ENCODE measurements at regions not wholly inside any gene's neighbourhood (a gene's known extent, or its start where the extent isn't known, plus 50 kb on each side); places are given as distances from the start of the nearest gene placed in this dataset.
"Not testable (repeated sequence)": the region's sequence is repeated elsewhere in the genome, so short reads cannot be mapped to it uniquely, and the experiment has no call there.

GRCh38 chr6:1163501-1163900, 148.4 kb upstream of the FOXQ1 start:
- Mint-ChIP-seq H3K4me3 (no peak overlapping the region), H3K4me1 (no peaks in the 10 kb centered on the region), H3K27ac (no peak overlapping the region), H3K9me3 (peaks cover 0 to 9% (median 2%) of the 10 kb centered on the region in 7 donors), H3K36me3 (no peaks in the 10 kb centered on the region), H3K27me3 (ENCODE audit: low read depth in 3 of 3) (peaks cover 1 to 4% (median 3%) of the 10 kb centered on the region in 3 donors)
- H2AFZ ChIP-seq (ENCODE audit: insufficient read depth, low read depth, low read length, poor library complexity, severe bottlenecking), result no peak overlapping the region
- no peak overlapping the region for H3K4me3 ChIP-seq (replicated peaks in 1 of 3; ENCODE audit: low read depth in 2 of 3, low read length in 3 of 3)
- TF ChIP-seq CTCF (IDR thresholded peaks at IDR 0.05), result no peak
- no peak overlapping the region for H3K4me2 ChIP-seq (replicated peaks; ENCODE audit: extremely low read depth, low read length, poor library complexity, severe bottlenecking)
- 60% methylated on average over 1 of the region's 5 CpGs for WGBS (ENCODE audit: insufficient coverage)
- intact Hi-C loops (cut with micrococcal nuclease), result no loop called here
- H3K27me3 ChIP-seq (ENCODE audit: control insufficient read depth in 2 of 2, insufficient read depth in 2 of 2, low read length in 2 of 2), result no peaks in the 10 kb centered on the region
- no peaks in the 10 kb centered on the region for H4K20me1 ChIP-seq (ENCODE audit: insufficient read depth, low read length)
- no peak overlapping the region for H3K9ac ChIP-seq (ENCODE audit: insufficient read depth, low read length, poor library complexity, severe bottlenecking)
- no peaks in the 10 kb centered on the region for H3K79me2 ChIP-seq (ENCODE audit: insufficient read depth, low read length)
- H3K9me3 ChIP-seq (replicated peaks in 1 of 2; ENCODE audit: control insufficient read depth in 1 of 2, insufficient read depth in 1 of 2, low read length in 2 of 2), result no peaks in the 10 kb centered on the region
- H3K36me3 ChIP-seq (replicated peaks in 1 of 2; ENCODE audit: control insufficient read depth in 1 of 2, insufficient read depth in 2 of 2, low read length in 2 of 2), result no peaks in the 10 kb centered on the region
- no peak overlapping the region for H3K27ac ChIP-seq (ENCODE audit: low read depth in 1 of 2, low read length in 2 of 2)
- no peaks in the 10 kb centered on the region for H3K4me1 ChIP-seq (ENCODE audit: control insufficient read depth in 1 of 2, insufficient read depth in 2 of 2, low read length in 2 of 2)
- DNase-seq, result no peak

DNA sequence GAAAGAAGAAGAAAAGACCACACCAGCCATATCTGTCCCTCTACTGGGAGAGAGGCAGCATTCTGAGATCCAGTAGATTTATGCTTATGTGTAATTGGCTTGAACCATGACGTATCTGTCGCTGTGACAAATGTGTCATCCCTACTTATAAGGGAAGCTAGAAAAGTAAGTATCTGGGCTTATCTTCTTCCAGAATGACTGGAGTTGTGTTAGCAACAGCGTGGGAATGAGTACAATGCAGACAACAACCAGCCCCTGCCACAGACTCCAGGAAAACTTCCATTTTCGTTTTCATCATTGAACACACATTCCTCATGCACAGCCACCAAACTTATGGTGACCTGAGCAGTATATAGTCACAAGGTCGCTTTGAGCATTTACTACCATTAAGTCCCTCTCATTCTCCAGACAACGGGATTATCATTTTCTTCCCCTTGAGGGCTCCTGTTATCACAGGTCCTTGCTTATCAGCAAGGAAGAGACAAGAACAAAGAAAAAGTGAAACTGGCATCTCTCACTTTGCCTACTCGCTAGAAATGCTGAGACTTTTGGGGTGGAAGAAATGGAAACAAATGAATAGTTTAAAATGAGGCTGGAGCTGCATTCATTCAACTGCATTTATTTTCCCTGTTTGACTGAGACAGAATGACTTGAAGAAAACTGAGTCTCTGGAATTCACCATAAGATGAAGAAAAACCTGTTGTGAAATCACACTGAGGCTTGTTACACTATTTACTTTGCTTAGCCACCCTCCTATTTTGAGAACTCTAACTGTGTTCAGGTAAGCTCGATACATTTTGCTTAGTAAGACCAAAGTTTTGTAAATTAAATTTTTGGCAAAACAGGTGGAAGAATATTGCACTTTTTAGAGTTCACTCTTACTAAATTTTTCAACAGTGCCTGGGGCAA, 149.3 kb upstream of the FOXQ1 start:
- no peaks in the 10 kb centered on the region for H3K4me1 ChIP-seq (ENCODE audit: control insufficient read depth in 1 of 2, insufficient read depth in 2 of 2, low read length in 2 of 2)
- H3K9me3 ChIP-seq (replicated peaks in 1 of 2; ENCODE audit: control insufficient read depth in 1 of 2, insufficient read depth in 1 of 2, low read length in 2 of 2), result no peaks in the 10 kb centered on the region
- peaks cover 1 to 3% (median 3%) of the 10 kb centered on the region in 3 donors for H3K27me3 Mint-ChIP-seq (ENCODE audit: low read depth in 3 of 3)
- no peak overlapping the region for H3K4me3 ChIP-seq (replicated peaks in 1 of 3; ENCODE audit: low read depth in 2 of 3, low read length in 3 of 3)
- H3K27ac Mint-ChIP-seq, result no peak overlapping the region
- no peak for DNase-seq
- H3K9me3 Mint-ChIP-seq, result peaks cover 0 to 7% (median 4%) of the 10 kb centered on the region in 7 donors
- no peaks in the 10 kb centered on the region for H3K27me3 ChIP-seq (ENCODE audit: control insufficient read depth in 2 of 2, insufficient read depth in 2 of 2, low read length in 2 of 2)
- TF ChIP-seq CTCF (IDR thresholded peaks at IDR 0.05), result no peak
- no peak overlapping the region for H3K9ac ChIP-seq (ENCODE audit: insufficient read depth, low read length, poor library complexity, severe bottlenecking)
- no peak overlapping the region for H3K4me2 ChIP-seq (replicated peaks; ENCODE audit: extremely low read depth, low read length, poor library complexity, severe bottlenecking)
- WGBS (ENCODE audit: insufficient coverage), result 79% methylated on average over 5 of the region's 8 CpGs
- H3K79me2 ChIP-seq (ENCODE audit: insufficient read depth, low read length), result no peaks in the 10 kb centered on the region
- no peak overlapping the region for H3K27ac ChIP-seq (ENCODE audit: low read depth in 1 of 2, low read length in 2 of 2)
- H3K4me1 Mint-ChIP-seq, result no peaks in the 10 kb centered on the region
- intact Hi-C loops (cut with micrococcal nuclease), result no loop called here
- H4K20me1 ChIP-seq (ENCODE audit: insufficient read depth, low read length), result no peaks in the 10 kb centered on the region
- no peak overlapping the region for H2AFZ ChIP-seq (ENCODE audit: insufficient read depth, low read depth, low read length, poor library complexity, severe bottlenecking)
- no peaks in the 10 kb centered on the region for H3K36me3 Mint-ChIP-seq
- H3K36me3 ChIP-seq (replicated peaks in 1 of 2; ENCODE audit: control insufficient read depth in 1 of 2, insufficient read depth in 2 of 2, low read length in 2 of 2), result no peaks in the 10 kb centered on the region
- H3K4me3 Mint-ChIP-seq, result no peak overlapping the region

DNA sequence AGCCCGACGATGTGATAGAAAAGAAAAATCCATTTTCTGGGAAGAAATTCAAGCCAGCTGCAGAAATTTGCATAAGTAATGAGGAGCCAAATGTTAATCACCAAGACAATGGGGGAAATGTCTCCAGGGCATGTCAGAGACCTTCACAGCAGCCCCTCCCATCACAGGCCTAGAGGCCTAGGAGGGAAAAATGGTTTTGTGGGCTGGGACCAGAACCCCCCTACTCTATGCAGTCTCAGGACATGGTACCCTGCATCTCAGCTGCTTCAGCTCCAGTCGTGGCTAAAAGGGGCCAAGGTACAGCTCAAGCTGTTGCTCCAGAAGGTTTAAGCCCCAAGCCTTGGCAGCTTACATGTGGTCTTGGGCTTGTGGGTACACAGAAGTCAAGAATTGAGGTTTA, 155.5 kb upstream of the FOXQ1 start:
- H4K20me1 ChIP-seq (ENCODE audit: insufficient read depth, low read length); H3K9ac ChIP-seq (ENCODE audit: insufficient read depth, low read length, poor library complexity, severe bottlenecking); H3K36me3 Mint-ChIP-seq; H3K9me3 ChIP-seq (replicated peaks in 1 of 2; ENCODE audit: control insufficient read depth in 1 of 2, insufficient read depth in 1 of 2, low read length in 2 of 2); intact Hi-C loops (cut with micrococcal nuclease); H3K4me1 ChIP-seq (ENCODE audit: control insufficient read depth in 1 of 2, insufficient read depth in 2 of 2, low read length in 2 of 2); H3K27me3 ChIP-seq (ENCODE audit: control insufficient read depth in 2 of 2, insufficient read depth in 2 of 2, low read length in 2 of 2); H3K4me2 ChIP-seq (replicated peaks; ENCODE audit: extremely low read depth, low read length, poor library complexity, severe bottlenecking); H3K36me3 ChIP-seq (replicated peaks in 1 of 2; ENCODE audit: control insufficient read depth in 1 of 2, insufficient read depth in 2 of 2, low read length in 2 of 2); H2AFZ ChIP-seq (ENCODE audit: insufficient read depth, low read depth, low read length, poor library complexity, severe bottlenecking); H3K79me2 ChIP-seq (ENCODE audit: insufficient read depth, low read length); H3K27ac Mint-ChIP-seq; H3K27me3 Mint-ChIP-seq (ENCODE audit: low read depth in 3 of 3); H3K4me3 Mint-ChIP-seq; H3K4me3 ChIP-seq (replicated peaks in 1 of 3; ENCODE audit: low read depth in 2 of 3, low read length in 3 of 3); H3K4me1 Mint-ChIP-seq; H3K27ac ChIP-seq (ENCODE audit: low read depth in 1 of 2, low read length in 2 of 2); DNase-seq: not testable (repeated sequence)
- peaks cover 3 to 23% (median 8%) of the 10 kb centered on the region in 7 donors for H3K9me3 Mint-ChIP-seq
- WGBS (ENCODE audit: insufficient coverage), result 100% methylated on average over 2 of the region's 3 CpGs
